Activated CD4-positive, alpha-beta T cell treated with anti-CD3 and anti-CD28 coated beads, Interleukin-2, amount 10 ng/mL, durations not matched to agents 24 days and 14 days (primary cell): ENCODE measurements at regions not wholly inside any gene's neighbourhood (a gene's known extent, or its start where the extent isn't known, plus 50 kb on each side); places are given as distances from the start of the nearest gene placed in this dataset.
"Not testable (repeated sequence)": the region's sequence is repeated elsewhere in the genome, so short reads cannot be mapped to it uniquely, and the experiment has no call there.

Source experiments
- DNase-seq: peaks from one replicate; pipeline ENCODE4 v3.0.0; 2022
- H3K27ac Mint-ChIP-seq: one replicate; pipeline ENCODE4 v1.8.0; 2022; ENCODE audit warnings: mild to moderate bottlenecking, mixed read lengths
- H3K27me3 Mint-ChIP-seq: one replicate; pipeline ENCODE4 v1.8.0; 2022; ENCODE audit warnings: mixed read lengths
- H3K36me3 Mint-ChIP-seq: one replicate; pipeline ENCODE4 v1.8.0; 2022; ENCODE audit warnings: low read depth, mild to moderate bottlenecking, mixed read lengths
- H3K4me1 Mint-ChIP-seq: one replicate; pipeline ENCODE4 v1.8.0; 2021; ENCODE audit warnings: mixed read lengths
- H3K4me3 Mint-ChIP-seq: one replicate; pipeline ENCODE4 v1.8.0; 2022; ENCODE audit warnings: mild to moderate bottlenecking, moderate library complexity, mixed read lengths
- H3K9me3 Mint-ChIP-seq: one replicate; pipeline ENCODE4 v1.8.0; 2021; ENCODE audit warnings: mixed read lengths
- intact Hi-C: fragments of 100-400 bp; cut with micrococcal nuclease; formaldehyde crosslinking; loops from one replicate; pipeline ENCODE4 v1.15.1; 2023

- Mint-ChIP-seq H3K27me3 (peaks cover 4% of the 10 kb centered on the region), H3K4me1 (no peaks in the 10 kb centered on the region)
- intact Hi-C loops = no loop called here
These were observed 603.5 kb upstream of the CITED2 start for GRCh38 chr6:139977887-139978332.

GRCh38 chr6:139973669-139974344 is 599.4 kb upstream of the CITED2 start:
- H3K9me3 Mint-ChIP-seq = no peaks in the 10 kb centered on the region
- intact Hi-C loops = no loop called here
- no peak for DNase-seq
- H3K27me3 Mint-ChIP-seq = peaks cover 4% of the 10 kb centered on the region
- H3K4me1 Mint-ChIP-seq = no peaks in the 10 kb centered on the region
- no peaks in the 10 kb centered on the region for H3K36me3 Mint-ChIP-seq
- H3K27ac Mint-ChIP-seq = no peak overlapping the region
- no peak overlapping the region for H3K4me3 Mint-ChIP-seq

More at GRCh38 chr6:139977887-139978332, 603.5 kb upstream of the CITED2 start:
- H3K36me3 Mint-ChIP-seq = no peaks in the 10 kb centered on the region
- no peak overlapping the region for H3K4me3 Mint-ChIP-seq
- H3K9me3 Mint-ChIP-seq = no peaks in the 10 kb centered on the region
- no peak for DNase-seq
- H3K27ac Mint-ChIP-seq = no peak overlapping the region

GRCh38 chr6:139972116-139972515 is 597.7 kb upstream of the CITED2 start:
- H3K27ac Mint-ChIP-seq = no peak overlapping the region
- H3K27me3 Mint-ChIP-seq = peaks cover 2% of the 10 kb centered on the region
- no peaks in the 10 kb centered on the region for H3K36me3 Mint-ChIP-seq
- DNase-seq = no peak
- no peaks in the 10 kb centered on the region for H3K4me1 Mint-ChIP-seq
- no peaks in the 10 kb centered on the region for H3K9me3 Mint-ChIP-seq
- intact Hi-C loops = no loop called here
- H3K4me3 Mint-ChIP-seq = no peak overlapping the region

GRCh38 chr6:139970591-139970991 is 596.1 kb upstream of the CITED2 start:
- intact Hi-C loops = no loop called here
- Mint-ChIP-seq H3K9me3 (no peaks in the 10 kb centered on the region), H3K4me1 (no peaks in the 10 kb centered on the region)

GRCh38 chr6:139967497-139967896 is 593.0 kb upstream of the CITED2 start:
- no peaks in the 10 kb centered on the region for H3K36me3 Mint-ChIP-seq
- no peaks in the 10 kb centered on the region for H3K4me1 Mint-ChIP-seq
- H3K27ac Mint-ChIP-seq = no peak overlapping the region
- no peak overlapping the region for H3K4me3 Mint-ChIP-seq
- no peaks in the 10 kb centered on the region for H3K27me3 Mint-ChIP-seq
- intact Hi-C loops = no loop called here
- no peak for DNase-seq
- H3K9me3 Mint-ChIP-seq = no peaks in the 10 kb centered on the region

More at GRCh38 chr6:139970591-139970991, 596.1 kb upstream of the CITED2 start:
- DNase-seq = no peak
- Mint-ChIP-seq H3K27me3 (no peaks in the 10 kb centered on the region), H3K36me3 (no peaks in the 10 kb centered on the region), H3K27ac (no peak overlapping the region), H3K4me3 (no peak overlapping the region)

- Mint-ChIP-seq H3K4me1 (no peaks in the 10 kb centered on the region), H3K4me3 (no peak overlapping the region), H3K9me3 (no peaks in the 10 kb centered on the region), H3K36me3 (no peaks in the 10 kb centered on the region), H3K27me3 (no peaks in the 10 kb centered on the region), H3K27ac (no peak overlapping the region)
- intact Hi-C loops = no loop called here
- no peak for DNase-seq
These were observed 590.9 kb upstream of the CITED2 start for GRCh38 chr6:139965393-139965792.

GRCh38 chr6:139964737-139965136 is 590.3 kb upstream of the CITED2 start:
- intact Hi-C loops = no loop called here
- no peak for DNase-seq
- no peak overlapping the region for H3K27ac Mint-ChIP-seq
- H3K9me3 Mint-ChIP-seq = no peaks in the 10 kb centered on the region
- H3K4me1 Mint-ChIP-seq = no peaks in the 10 kb centered on the region
- no peaks in the 10 kb centered on the region for H3K36me3 Mint-ChIP-seq
- H3K4me3 Mint-ChIP-seq = no peak overlapping the region
- H3K27me3 Mint-ChIP-seq = no peaks in the 10 kb centered on the region

- Mint-ChIP-seq H3K9me3 (no peaks in the 10 kb centered on the region), H3K27me3 (no peaks in the 10 kb centered on the region), H3K27ac (no peak overlapping the region), H3K36me3 (no peaks in the 10 kb centered on the region), H3K4me1 (no peaks in the 10 kb centered on the region), H3K4me3 (no peak overlapping the region)
- DNase-seq = no peak
- intact Hi-C loops = no loop called here
These were observed 588.4 kb upstream of the CITED2 start for GRCh38 chr6:139962654-139963347.

GRCh38 chr6:139961190-139961589 is 586.7 kb upstream of the CITED2 start:
- Mint-ChIP-seq H3K4me1 (no peaks in the 10 kb centered on the region), H3K27ac (no peak overlapping the region), H3K9me3 (no peaks in the 10 kb centered on the region), H3K27me3 (no peaks in the 10 kb centered on the region), H3K4me3 (no peak overlapping the region), H3K36me3 (no peaks in the 10 kb centered on the region)
- intact Hi-C loops = no loop called here
- no peak for DNase-seq

- Mint-ChIP-seq H3K27me3 (no peaks in the 10 kb centered on the region), H3K4me3 (no peak overlapping the region), H3K36me3 (no peaks in the 10 kb centered on the region), H3K27ac (no peak overlapping the region), H3K9me3 (no peaks in the 10 kb centered on the region), H3K4me1 (no peaks in the 10 kb centered on the region)
- no peak for DNase-seq
- intact Hi-C loops = no loop called here
These were observed 586.2 kb upstream of the CITED2 start for GRCh38 chr6:139960671-139961070.

- DNase-seq = no peak
- intact Hi-C loops = no loop called here
- H3K27me3 Mint-ChIP-seq = peaks cover under 1% of the 10 kb centered on the region
- H3K4me1 Mint-ChIP-seq = no peaks in the 10 kb centered on the region
- no peaks in the 10 kb centered on the region for H3K36me3 Mint-ChIP-seq
- H3K27ac Mint-ChIP-seq = no peak overlapping the region
- no peak overlapping the region for H3K4me3 Mint-ChIP-seq
- no peaks in the 10 kb centered on the region for H3K9me3 Mint-ChIP-seq
These were observed 581.1 kb upstream of the CITED2 start for GRCh38 chr6:139955366-139956155.

- Mint-ChIP-seq H3K27me3 (peaks cover 2% of the 10 kb centered on the region), H3K4me1 (no peaks in the 10 kb centered on the region), H3K36me3 (no peaks in the 10 kb centered on the region), H3K4me3 (no peak overlapping the region), H3K27ac (no peak overlapping the region), H3K9me3 (no peaks in the 10 kb centered on the region)
- DNase-seq = no peak
- intact Hi-C loops = no loop called here
These were observed 580.1 kb upstream of the CITED2 start for GRCh38 chr6:139954463-139955071.

GRCh38 chr6:139953780-139954179 is 579.3 kb upstream of the CITED2 start:
- intact Hi-C loops, H3K4me1 Mint-ChIP-seq, DNase-seq, H3K27me3 Mint-ChIP-seq, H3K36me3 Mint-ChIP-seq, H3K4me3 Mint-ChIP-seq, H3K27ac Mint-ChIP-seq, H3K9me3 Mint-ChIP-seq: not testable (repeated sequence)

GRCh38 chr6:139951172-139951571 is 576.7 kb upstream of the CITED2 start:
- Mint-ChIP-seq H3K9me3 (no peaks in the 10 kb centered on the region), H3K27me3 (peaks cover 2% of the 10 kb centered on the region), H3K27ac (no peak overlapping the region), H3K4me1 (no peaks in the 10 kb centered on the region), H3K4me3 (no peak overlapping the region), H3K36me3 (no peaks in the 10 kb centered on the region)
- intact Hi-C loops = no loop called here
- no peak for DNase-seq
